GM12878 (cell line): ENCODE measurements at regions not wholly inside any gene's neighbourhood (a gene's known extent, or its start where the extent isn't known, plus 50 kb on each side); places are given as distances from the start of the nearest gene placed in this dataset.

ENCODE experiments used
- ATAC-seq: fragments of 200-7000 bp; cut with Tn5 transposase; 3 replicates; pipeline ENCODE4 v1.9.1; 2020; ENCODE audit warnings: mild to moderate bottlenecking, moderate library complexity
- BruUV-seq: library from RNA; stranded (reverse); fragments of 400-500 nt; replicated peaks from 2 replicates; lab custom pipeline; 2021; lab: Mats Ljungman, UMichigan
- CTCF ChIA-PET: fragments of 300-600 bp; sonication (Branson Sonifier 250); formaldehyde crosslinking; extraction: SDS; loops from one replicate; lab custom pipeline; 2021; ENCODE audit warnings: inconsistent platforms; lab: Yijun Ruan, JAX
- POLR2A ChIA-PET: fragments of 350-600 bp; formaldehyde crosslinking; extraction: SDS; loops from one replicate; lab custom pipeline; 2021; ENCODE audit warnings: inconsistent platforms; lab: Charles Lee
- RAD21 ChIA-PET: fragments of 300-600 bp; sonication (Branson Sonifier 250); formaldehyde crosslinking; loops from one replicate; lab custom pipeline; 2023; ENCODE audit warnings: antibody characterized with exemption; ENCODE audit not compliant: unreplicated experiment; lab: Charles Lee
- SMC1A ChIA-PET: fragments of 300-600 bp; sonication (Branson Sonifier 250); formaldehyde crosslinking; loops from one replicate; lab custom pipeline; 2023; ENCODE audit not compliant: unreplicated experiment, uncharacterized antibody; lab: Charles Lee
- DNase-seq: peaks from one replicate; pipeline ENCODE4 v3.0.0-alpha.2; 2011; ENCODE audit warnings: low read depth, low spot score
- FAIRE-seq: peaks from 3 replicates; lab custom pipeline; 2011; peaks lifted over from hg19 to GRCh38; lab: Jason Lieb, UNC
- H2AFZ ChIP-seq: 2 replicates; pipeline ENCODE4 v1.6.0; 2011; ENCODE audit warnings: low read depth, low read length, control low read depth; ENCODE audit not compliant: control insufficient read depth
- H3K27ac ChIP-seq: 2 replicates; pipeline ENCODE4 v1.5.1; 2011; ENCODE audit warnings: control low read depth; ENCODE audit not compliant: control insufficient read depth, insufficient read depth
- H3K27me3 ChIP-seq, 2 experiments: replicated peaks in 1 of 2; 2 replicates each; pipeline versions ENCODE4 v1.6.0 to v1.6.1; 2011; ENCODE audit warnings: low read length in 1 of 2; ENCODE audit not compliant: control insufficient read depth in 2 of 2, insufficient read depth in 2 of 2
- H3K36me3 ChIP-seq, 2 experiments: 2 replicates each; pipeline ENCODE4 v1.5.1; 2011; ENCODE audit warnings: low read length in 1 of 2; ENCODE audit not compliant: control insufficient read depth in 2 of 2, insufficient read depth in 2 of 2
- H3K4me1 ChIP-seq: 2 replicates; pipeline ENCODE4 v1.6.1; 2011; ENCODE audit warnings: mild to moderate bottlenecking, low read length, moderate library complexity, mixed read lengths; ENCODE audit not compliant: control insufficient read depth, insufficient read depth
- H3K4me2 ChIP-seq: 2 replicates; pipeline ENCODE4 v1.6.0; 2011; ENCODE audit warnings: control low read depth; ENCODE audit not compliant: control insufficient read depth, insufficient read depth
- H3K4me3 ChIP-seq: fragments of 200-600 bp; sonication (generic); 2 replicates; pipeline ENCODE4 v1.5.1; 2016
- H3K79me2 ChIP-seq: 2 replicates; pipeline ENCODE4 v1.6.0; 2011; ENCODE audit warnings: low read length; ENCODE audit not compliant: control insufficient read depth, insufficient read depth
- H3K9ac ChIP-seq: 2 replicates; pipeline ENCODE4 v1.8.0; 2011; ENCODE audit warnings: low read length, control low read depth, mixed read lengths; ENCODE audit not compliant: control insufficient read depth, insufficient read depth
- H3K9me3 ChIP-seq: replicated peaks from 3 replicates; pipeline ENCODE4 v1.5.1; 2011; ENCODE audit warnings: mild to moderate bottlenecking, low read length; ENCODE audit not compliant: control insufficient read depth, insufficient read depth
- H4K20me1 ChIP-seq: 2 replicates; pipeline ENCODE4 v1.6.0; 2011; ENCODE audit not compliant: control insufficient read depth, insufficient read depth
- CREB1 ChIP-seq: IDR thresholded peaks from 2 replicates; pipeline ENCODE4 v1.6.1; 2012; ENCODE audit warnings: low read depth, mild to moderate bottlenecking, inconsistent platforms
- KDM1A ChIP-seq: fragments of 200-600 bp; sonication (generic); IDR thresholded peaks from 2 replicates; pipeline ENCODE4 v1.6.1; 2016; ENCODE audit warnings: borderline replicate concordance
- LARP7 ChIP-seq: fragments of 450-650 bp; IDR thresholded peaks from 2 replicates; pipeline ENCODE4 v1.6.1; 2017; ENCODE audit warnings: mild to moderate bottlenecking
- MTA3 ChIP-seq: IDR thresholded peaks from 2 replicates; pipeline ENCODE4 v1.6.1; 2012; ENCODE audit warnings: low read length, inconsistent platforms, borderline replicate concordance
- NKRF ChIP-seq: fragments of 450-650 bp; conservative IDR thresholded peaks from 2 replicates; pipeline ENCODE4 v1.6.1; 2017; ENCODE audit warnings: mild to moderate bottlenecking, moderate library complexity
- RCOR1 ChIP-seq: conservative IDR thresholded peaks from 2 replicates; pipeline ENCODE4 v1.6.1; 2012; ENCODE audit warnings: low read depth, low read length, improper control_type of control experiment
- RELB ChIP-seq: fragments of 450-650 bp; IDR thresholded peaks from 2 replicates; pipeline ENCODE4 v1.6.1; 2017; ENCODE audit warnings: low read depth, mild to moderate bottlenecking, moderate library complexity
- RUNX3 ChIP-seq: IDR thresholded peaks from 2 replicates; pipeline ENCODE4 v1.6.1; 2012; ENCODE audit warnings: low read length, inconsistent platforms
- USF2 ChIP-seq: IDR thresholded peaks from 2 replicates; pipeline ENCODE4 v1.6.1; 2011; ENCODE audit warnings: low read depth, low read length, improper control_type of control experiment, borderline replicate concordance
- YY1 ChIP-seq: IDR thresholded peaks from 2 replicates; pipeline ENCODE4 v1.6.1; 2011; ENCODE audit warnings: low read depth, mild to moderate bottlenecking, low read length
- ZNF217 ChIP-seq: fragments of 450-650 bp; IDR thresholded peaks from 2 replicates; pipeline ENCODE4 v1.6.1; 2017; ENCODE audit warnings: antibody characterized with exemption, mild to moderate bottlenecking
- WGBS: methylation state at CpG from one replicate; pipeline ENCODE4 v1.1.6; 2016; ENCODE audit warnings: low lambda C conversion rate; ENCODE audit not compliant: insufficient replicate concordance, insufficient coverage; ENCODE audit errors: missing lambda C conversion rate; 5-methylcytosine and 5-hydroxymethylcytosine counted together
- in situ Hi-C: fragments of 300-500 bp; cut with MboI; formaldehyde crosslinking; loops from 9 replicates; pipeline ENCODE4 v1.14.3; 2018; ENCODE audit warnings: mixed read lengths
- intact Hi-C: fragments of 100-400 bp; cut with micrococcal nuclease; formaldehyde crosslinking; loops from one replicate; pipeline ENCODE4 v1.14.2; 2022; ENCODE audit not compliant: unreplicated experiment

- 5% methylated on average over 1 of the region's 1 CpG for WGBS
Measured at GRCh38 chr4:31134720-31135119, 414.6 kb downstream of the PCDH7 start.

More at GRCh38 chr4:31134720-31135119, 414.6 kb downstream of the PCDH7 start:
- Histone ChIP-seq H3K9ac (no peak overlapping the region), H3K36me3 (no peaks in the 10 kb centered on the region), H3K79me2 (no peaks in the 10 kb centered on the region), H3K4me2 (no peak overlapping the region), H3K4me3 (no peak overlapping the region), H4K20me1 (no peaks in the 10 kb centered on the region), H3K4me1 (no peaks in the 10 kb centered on the region), H3K9me3 (no peaks in the 10 kb centered on the region), H3K27me3 (no peaks in the 10 kb centered on the region; a peak in 1 of 4 replicates), H2AFZ (no peak overlapping the region), H3K27ac (no peak overlapping the region)
- BruUV-seq = no TSS peak
- intact Hi-C loops (no loop called here), in situ Hi-C loops (no loop called here)
- no peak for ATAC-seq
- TF ChIP-seq ZNF217 (no peak), KDM1A (no peak), USF2 (no peak), RUNX3 (no peak), LARP7 (no peak), CREB1 (no peak), RELB (no peak), RCOR1 (no peak), YY1 (no peak), NKRF (no peak), MTA3 (no peak)
- CTCF ChIA-PET = no interaction called here
- POLR2A ChIA-PET = no interaction called here
- no peak for FAIRE-seq
- no peak for DNase-seq
- RAD21 ChIA-PET = no interaction called here
- SMC1A ChIA-PET = interaction anchor here (0.7 kb wide), 1 partner anchor 54 kb away, joined by 3 read pairs; no protein-coding TSS in a partner anchor
